ENCODE measurements at regions not wholly inside any gene's neighbourhood (a gene's known extent, or its start where the extent isn't known, plus 50 kb on each side); places are given as distances from the start of the nearest gene placed in this dataset.

DNA sequence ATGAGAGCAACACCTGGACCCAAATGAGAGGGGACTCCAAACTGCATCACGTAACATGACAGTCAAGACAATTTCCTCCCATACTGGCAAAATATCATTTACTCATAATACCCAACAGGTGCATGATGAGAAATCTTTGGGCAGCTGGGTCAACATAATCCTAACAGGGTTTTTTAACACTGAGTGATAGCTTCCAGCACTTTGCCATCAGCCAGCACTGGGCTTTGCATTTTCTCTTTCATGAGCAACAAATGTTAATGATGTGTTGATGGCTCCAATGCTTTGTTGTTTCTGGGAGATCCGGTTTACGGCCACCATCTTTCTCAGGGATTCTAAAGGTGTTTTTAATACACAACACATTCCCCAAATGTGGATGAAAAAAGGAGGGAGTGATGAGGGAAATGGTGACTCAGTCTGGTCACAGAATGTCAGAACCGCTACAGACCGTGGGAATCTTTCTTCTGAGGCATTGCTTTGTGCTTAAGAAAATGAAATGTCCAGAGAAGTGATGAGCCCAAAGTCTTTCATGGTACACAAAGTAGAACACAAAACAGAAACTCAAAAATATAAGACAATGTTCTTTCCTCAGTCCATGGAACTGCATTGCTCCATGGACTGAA lies 705.7 kb upstream of the IGFBP3 start:
- TF ChIP-seq, protein P1, sequence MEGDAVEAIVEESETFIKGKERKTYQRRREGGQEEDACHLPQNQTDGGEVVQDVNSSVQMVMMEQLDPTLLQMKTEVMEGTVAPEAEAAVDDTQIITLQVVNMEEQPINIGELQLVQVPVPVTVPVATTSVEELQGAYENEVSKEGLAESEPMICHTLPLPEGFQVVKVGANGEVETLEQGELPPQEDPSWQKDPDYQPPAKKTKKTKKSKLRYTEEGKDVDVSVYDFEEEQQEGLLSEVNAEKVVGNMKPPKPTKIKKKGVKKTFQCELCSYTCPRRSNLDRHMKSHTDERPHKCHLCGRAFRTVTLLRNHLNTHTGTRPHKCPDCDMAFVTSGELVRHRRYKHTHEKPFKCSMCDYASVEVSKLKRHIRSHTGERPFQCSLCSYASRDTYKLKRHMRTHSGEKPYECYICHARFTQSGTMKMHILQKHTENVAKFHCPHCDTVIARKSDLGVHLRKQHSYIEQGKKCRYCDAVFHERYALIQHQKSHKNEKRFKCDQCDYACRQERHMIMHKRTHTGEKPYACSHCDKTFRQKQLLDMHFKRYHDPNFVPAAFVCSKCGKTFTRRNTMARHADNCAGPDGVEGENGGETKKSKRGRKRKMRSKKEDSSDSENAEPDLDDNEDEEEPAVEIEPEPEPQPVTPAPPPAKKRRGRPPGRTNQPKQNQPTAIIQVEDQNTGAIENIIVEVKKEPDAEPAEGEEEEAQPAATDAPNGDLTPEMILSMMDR (IDR thresholded peaks at IDR 0.05): no peak
- Histone ChIP-seq H3K27ac (no peak overlapping the region), H3K4me3 (no peak overlapping the region)
- no peak for DNase-seq (ENCODE audit: low spot score)

DNA sequence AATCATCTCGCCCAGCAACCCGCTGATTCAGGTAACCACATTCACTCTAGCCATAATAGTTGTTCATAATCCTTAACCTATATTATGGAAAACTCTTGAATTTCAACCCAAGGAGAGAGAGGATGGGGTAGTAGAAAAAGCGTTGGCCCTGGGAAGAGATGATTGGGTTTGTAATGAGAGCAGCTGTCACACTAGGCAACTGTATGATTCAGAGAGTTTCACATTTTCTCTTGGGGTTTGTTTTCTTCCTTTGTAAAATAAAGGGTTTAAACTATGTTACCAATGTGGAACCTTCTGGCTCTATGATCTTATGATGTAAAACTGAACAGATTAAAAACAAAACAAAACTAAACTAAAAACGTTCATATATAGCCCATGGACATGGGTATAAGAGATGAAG lies 705.2 kb upstream of the IGFBP3 start:
- Histone ChIP-seq H3K27ac (no peak overlapping the region), H3K4me3 (no peak overlapping the region)
- DNase-seq (ENCODE audit: low spot score): no peak
- TF ChIP-seq, protein P1 (IDR thresholded peaks at IDR 0.05): no peak

DNA sequence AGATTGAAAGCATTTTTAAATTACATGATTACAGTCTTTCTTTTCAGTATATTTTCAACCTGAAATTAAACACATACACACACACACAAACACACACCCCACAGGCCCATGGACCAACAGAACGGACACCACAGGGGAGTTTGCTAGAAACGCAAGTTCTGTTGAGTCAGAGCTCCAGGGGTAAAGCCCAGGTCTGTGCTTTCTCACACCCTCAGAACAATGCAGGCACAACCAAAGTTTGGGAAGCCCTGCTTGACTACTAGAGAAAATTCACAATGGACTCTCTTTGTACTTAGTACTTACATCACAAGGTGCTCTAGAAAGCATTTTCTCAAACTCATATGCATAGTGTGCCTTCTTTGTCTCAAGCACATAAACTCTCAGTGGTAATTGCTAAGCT lies 704.0 kb upstream of the IGFBP3 start:
- Histone ChIP-seq H3K4me3 (no peak overlapping the region), H3K27ac (no peak overlapping the region)
- TF ChIP-seq, protein P1 (IDR thresholded peaks at IDR 0.05): no peak
- DNase-seq (ENCODE audit: low spot score): no peak

DNA sequence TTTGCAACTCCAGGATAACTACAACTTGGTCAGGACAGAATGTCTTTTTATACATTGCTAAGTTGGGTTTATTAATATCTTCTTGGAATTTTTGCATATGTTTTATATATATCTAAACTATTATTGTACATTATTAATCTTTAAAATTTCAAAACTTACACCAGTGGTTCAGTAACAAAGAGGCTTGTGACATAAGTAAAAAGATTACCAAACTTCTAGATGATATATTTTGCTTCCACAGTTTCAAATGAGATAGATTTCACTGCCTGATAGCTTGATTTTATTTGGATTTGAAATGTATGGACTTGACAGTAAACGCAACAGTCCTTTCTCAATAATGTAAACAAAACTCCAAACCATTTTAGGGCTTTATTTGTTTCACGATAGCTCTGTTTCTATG lies 701.2 kb upstream of the IGFBP3 start:
- H3K4me3 ChIP-seq: no peak overlapping the region
- DNase-seq (ENCODE audit: low spot score): no peak
- H3K27ac ChIP-seq: no peak overlapping the region
- TF ChIP-seq, protein P1 (IDR thresholded peaks at IDR 0.05): no peak

DNA sequence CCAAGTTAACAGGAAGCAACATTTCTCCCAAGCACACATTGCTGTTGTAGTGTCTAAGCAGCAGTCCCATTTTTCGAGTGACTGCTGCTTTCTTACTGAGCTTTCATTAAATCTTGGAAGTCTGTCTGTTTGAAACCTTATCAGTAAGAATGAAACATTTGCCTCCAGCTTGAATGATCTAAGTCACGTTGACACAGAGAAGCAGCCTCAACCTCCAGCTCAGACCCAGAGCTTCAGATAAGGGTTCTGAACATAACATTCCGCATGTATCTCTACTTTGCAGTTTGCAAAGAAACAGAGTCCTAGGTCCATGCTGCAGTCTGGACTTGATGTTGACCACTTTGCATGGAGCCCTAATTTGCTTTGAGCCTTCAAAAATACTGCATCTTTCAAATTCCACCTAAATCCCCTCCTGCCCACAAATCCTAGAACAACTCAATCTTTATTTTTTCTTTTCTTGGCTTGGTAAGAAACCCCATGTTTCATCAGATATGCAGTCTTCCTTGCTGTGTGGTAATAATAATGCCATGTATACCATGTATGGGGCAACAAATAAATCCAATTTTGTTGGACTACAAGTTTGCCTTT lies 698.7 kb upstream of the IGFBP3 start:
- TF ChIP-seq, protein P1 (IDR thresholded peaks at IDR 0.05): no peak
- no peak overlapping the region for H3K4me3 ChIP-seq
- DNase-seq (ENCODE audit: low spot score): no peak
- H3K27ac ChIP-seq: no peak overlapping the region

DNA sequence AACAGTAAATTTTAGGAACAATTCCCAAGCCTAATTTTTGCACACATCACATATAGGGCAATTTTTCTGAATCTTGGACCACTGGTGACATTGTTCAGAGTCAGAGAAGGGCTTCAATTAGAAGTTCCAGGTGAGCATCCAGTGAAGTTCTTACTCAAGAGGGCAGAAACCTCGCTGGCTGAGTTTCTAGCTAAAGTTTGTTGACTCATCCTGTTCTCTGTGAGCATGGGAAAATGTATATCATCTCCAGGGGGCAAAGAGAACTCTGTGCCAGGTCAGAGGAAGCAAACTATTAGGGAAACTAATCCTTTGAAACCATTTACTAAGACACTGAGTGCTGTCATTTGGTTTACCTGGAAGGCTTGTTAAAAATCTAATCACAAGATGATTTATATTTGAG lies 695.6 kb upstream of the IGFBP3 start:
- DNase-seq (ENCODE audit: low spot score): no peak
- TF ChIP-seq, protein P1 (IDR thresholded peaks at IDR 0.05): no peak

DNA sequence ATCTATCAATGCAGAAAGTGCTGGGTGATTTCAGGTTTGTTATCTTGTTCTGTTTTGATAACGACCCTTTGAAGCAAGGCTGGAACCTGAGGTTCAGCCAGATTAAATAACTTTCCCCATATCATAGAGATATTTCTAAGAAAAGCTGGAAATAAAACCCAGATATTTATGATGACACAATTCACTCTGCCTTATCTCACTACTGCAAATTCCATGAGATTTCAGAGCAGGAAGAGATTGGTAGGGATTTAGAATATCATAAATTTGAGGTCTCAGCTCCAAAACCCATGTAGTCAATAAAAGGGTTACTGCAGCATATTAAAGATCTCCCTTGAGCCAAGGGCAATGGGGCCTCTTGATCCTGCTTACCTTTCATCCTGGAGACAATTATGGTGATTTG lies 692.5 kb upstream of the IGFBP3 start:
- H3K27ac ChIP-seq: no peak overlapping the region
- no peak overlapping the region for H3K4me3 ChIP-seq
- no peak for DNase-seq (ENCODE audit: low spot score)
- TF ChIP-seq, protein P1 (IDR thresholded peaks at IDR 0.05): no peak

More for the DNA sequence above, 695.6 kb upstream of the IGFBP3 start:
- Histone ChIP-seq H3K4me3 (no peak overlapping the region), H3K27ac (no peak overlapping the region)
